SK-N-SH treated with all-trans-retinoic acid at 6 μM for 48 hours (cell line): ENCODE measurements at regions not wholly inside any gene's neighbourhood (a gene's known extent, or its start where the extent isn't known, plus 50 kb on each side); places are given as distances from the start of the nearest gene placed in this dataset.

Experiments used
- ATAC-seq: fragments of 200-7000 bp; cut with Tn5 transposase; 3 replicates; pipeline ENCODE4 v1.9.1; 2020; ENCODE audit warnings: mild to moderate bottlenecking, moderate library complexity
- ARNTL ChIP-seq: fragments of 450-650 bp; formaldehyde crosslinking; IDR thresholded peaks from 2 replicates; pipeline ENCODE4 v1.5.0; 2020; ENCODE audit warnings: low read depth, mild to moderate bottlenecking, moderate library complexity, borderline replicate concordance
- CREB5 ChIP-seq: fragments of 250-450 bp; sonication (Bioruptor Pico); IDR thresholded peaks from 2 replicates; pipeline ENCODE4 v1.5.1; 2020; ENCODE audit warnings: low read depth, mild to moderate bottlenecking, moderate library complexity
- CSDC2 ChIP-seq: fragments of 250-450 bp; sonication (Bioruptor Pico); IDR thresholded peaks from 2 replicates; pipeline ENCODE4 v1.5.0; 2020; ENCODE audit warnings: mild to moderate bottlenecking, moderate library complexity
- CSRNP3 ChIP-seq: fragments of 250-450 bp; sonication (Bioruptor Pico); IDR thresholded peaks from 2 replicates; pipeline ENCODE4 v1.5.1; 2021; ENCODE audit warnings: mild to moderate bottlenecking, moderate library complexity
- ESRRG ChIP-seq: fragments of 250-450 bp; sonication (Bioruptor Pico); IDR thresholded peaks from 2 replicates; pipeline ENCODE4 v1.6.1; 2021; ENCODE audit warnings: mild to moderate bottlenecking
- GLIS3 ChIP-seq: fragments of 250-450 bp; sonication (Bioruptor Pico); IDR thresholded peaks from 2 replicates; pipeline ENCODE4 v1.5.0; 2020; ENCODE audit warnings: mild to moderate bottlenecking, moderate library complexity
- ISL1 ChIP-seq: fragments of 250-450 bp; sonication (Bioruptor Pico); IDR thresholded peaks from 2 replicates; pipeline ENCODE4 v2.1.2; 2022; ENCODE audit warnings: mild to moderate bottlenecking, moderate library complexity
- OSR1 ChIP-seq: fragments of 250-450 bp; sonication (Bioruptor Pico); IDR thresholded peaks from 2 replicates; pipeline ENCODE4 v1.8.0; 2022; ENCODE audit warnings: moderate library complexity, mild to moderate bottlenecking, inconsistent platforms
- PATZ1 ChIP-seq: fragments of 250-450 bp; sonication (Bioruptor Pico); IDR thresholded peaks from 2 replicates; pipeline ENCODE4 v1.8.0; 2020; ENCODE audit warnings: mild to moderate bottlenecking, moderate library complexity, borderline replicate concordance
- POU6F1 ChIP-seq: fragments of 250-450 bp; sonication (Bioruptor Pico); IDR thresholded peaks from 2 replicates; pipeline ENCODE4 v1.8.0; 2021; ENCODE audit warnings: low read depth, mild to moderate bottlenecking, moderate library complexity, borderline replicate concordance
- PPARA ChIP-seq: fragments of 250-450 bp; sonication (Bioruptor Pico); IDR thresholded peaks from 2 replicates; pipeline ENCODE4 v1.5.0; 2020; ENCODE audit warnings: mild to moderate bottlenecking, borderline replicate concordance
- RARB ChIP-seq: fragments of 250-450 bp; sonication (Bioruptor Pico); IDR thresholded peaks from 2 replicates; pipeline ENCODE4 v1.8.0; 2021; ENCODE audit warnings: mild to moderate bottlenecking, moderate library complexity
- SNAI2 ChIP-seq: fragments of 250-450 bp; sonication (Bioruptor Pico); IDR thresholded peaks from 2 replicates; pipeline ENCODE4 v1.5.0; 2020; ENCODE audit warnings: mild to moderate bottlenecking, moderate library complexity
- TOX ChIP-seq: fragments of 250-450 bp; sonication (Bioruptor Pico); IDR thresholded peaks from 2 replicates; pipeline ENCODE4 v1.8.0; 2021; ENCODE audit warnings: mild to moderate bottlenecking, moderate library complexity, borderline replicate concordance
- TSHZ2 ChIP-seq: fragments of 250-450 bp; sonication (Bioruptor Pico); IDR thresholded peaks from 2 replicates; pipeline ENCODE4 v1.5.0; 2020; ENCODE audit warnings: mild to moderate bottlenecking, moderate library complexity
- ZC3H10 ChIP-seq: fragments of 250-450 bp; sonication (Bioruptor Pico); IDR thresholded peaks from 2 replicates; pipeline ENCODE4 v1.5.1; 2021; ENCODE audit warnings: mild to moderate bottlenecking, moderate library complexity
- ZFP30 ChIP-seq: fragments of 450-650 bp; formaldehyde crosslinking; IDR thresholded peaks from 2 replicates; pipeline ENCODE4 v1.5.0; 2022; ENCODE audit warnings: mild to moderate bottlenecking, moderate library complexity
- ZNF565 ChIP-seq: fragments of 450-650 bp; formaldehyde crosslinking; conservative IDR thresholded peaks from 2 replicates; pipeline ENCODE4 v1.5.0; 2020; ENCODE audit warnings: low read depth, mild to moderate bottlenecking, moderate library complexity
- ZNF70 ChIP-seq: fragments of 450-650 bp; formaldehyde crosslinking; IDR thresholded peaks from 2 replicates; pipeline ENCODE4 v1.5.0; 2020; ENCODE audit warnings: mild to moderate bottlenecking, moderate library complexity
- ZNF8 ChIP-seq: fragments of 450-650 bp; formaldehyde crosslinking; IDR thresholded peaks from 2 replicates; pipeline ENCODE4 v1.5.0; 2020; ENCODE audit warnings: mild to moderate bottlenecking, moderate library complexity

GRCh38 chr14:86708846-86709339 lies 1178.9 kb downstream of the FLRT2 start (continued):
- TF ChIP-seq PATZ1 (CRISPR knock-in tag) (no peak), TOX (CRISPR knock-in tag) (no peak), CREB5 (no peak), OSR1 (CRISPR knock-in tag) (no peak)
- TF ChIP-seq, all 23 proteins: peak for 0

- ATAC-seq, result no peak
- TF ChIP-seq TOX (CRISPR knock-in tag) (no peak), OSR1 (CRISPR knock-in tag) (no peak), ARNTL (CRISPR knock-in tag) (no peak), CSRNP3 (CRISPR knock-in tag) (no peak), ISL1 (CRISPR knock-in tag) (no peak), POU6F1 (CRISPR knock-in tag) (no peak), ZFP30 (CRISPR knock-in tag) (no peak), SNAI2 (CRISPR knock-in tag) (no peak), RARB (CRISPR knock-in tag) (no peak), PATZ1 (CRISPR knock-in tag) (no peak), ZNF565 (CRISPR knock-in tag) (no peak), ZNF8 (CRISPR knock-in tag) (no peak), PPARA (CRISPR knock-in tag) (no peak), CSDC2 (no peak), ESRRG (CRISPR knock-in tag) (no peak), GLIS3 (CRISPR knock-in tag) (no peak), ZC3H10 (CRISPR knock-in tag) (no peak), TSHZ2 (CRISPR knock-in tag) (no peak), ZNF70 (no peak), CREB5 (no peak)
These were observed 1177.1 kb downstream of the FLRT2 start for GRCh38 chr14:86707071-86707470.
